Suprapubic skin (tissue), 4 donors: ENCODE measurements at regions not wholly inside any gene's neighbourhood (a gene's known extent, or its start where the extent isn't known, plus 50 kb on each side); places are given as distances from the start of the nearest gene placed in this dataset.

Source experiments
- EP300 ChIP-seq: sonication (generic); formaldehyde crosslinking; IDR thresholded peaks from one replicate; pipeline ENCODE4 v1.6.1; 2017; ENCODE audit warnings: antibody characterized with exemption
- POLR2A ChIP-seq, 2 donors: fragments of 450-650 bp; IDR thresholded peaks; one replicate each; pipeline ENCODE4 v1.6.1; 2017; ENCODE audit warnings: antibody characterized with exemption in 2 of 2, mild to moderate bottlenecking in 2 of 2, moderate library complexity in 2 of 2
- POLR2AphosphoS5 ChIP-seq, 3 donors: sonication (generic); formaldehyde crosslinking; IDR thresholded peaks; one replicate each; pipeline ENCODE4 v1.6.1; 2017; ENCODE audit warnings: antibody characterized with exemption in 3 of 3
- TF ChIP-seq, protein P1 (sequence below), 2 donors: fragments of 200-600 bp in 1 of 2; fragments of 450-650 bp in 1 of 2; sonication (generic) in 1 of 2; IDR thresholded peaks; one replicate each; pipeline ENCODE4 v1.5.1; 2016 to 2019; ENCODE audit warnings: antibody characterized with exemption in 2 of 2, mild to moderate bottlenecking in 1 of 2, moderate library complexity in 1 of 2

DNA sequence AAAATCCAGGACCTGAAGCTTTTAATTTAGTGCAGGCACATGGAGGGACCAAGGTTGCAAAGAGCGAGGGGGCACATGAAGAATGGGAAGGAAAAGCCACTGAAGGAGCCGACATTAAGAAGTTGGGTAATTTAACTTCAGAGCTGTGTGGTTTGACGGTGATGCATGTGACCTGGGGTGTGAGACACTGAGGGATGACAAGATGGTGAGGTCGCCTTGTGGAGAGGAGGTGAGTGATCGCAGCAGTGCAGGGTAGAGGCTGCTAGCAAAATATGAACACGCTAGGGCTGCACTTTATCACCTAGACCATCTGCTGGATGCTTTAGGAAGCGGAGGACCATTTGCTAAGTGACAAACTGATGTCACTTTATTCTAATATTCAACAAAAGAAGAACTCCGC, 339.0 kb upstream of the KIF2A start:
- TF ChIP-seq, protein P1, sequence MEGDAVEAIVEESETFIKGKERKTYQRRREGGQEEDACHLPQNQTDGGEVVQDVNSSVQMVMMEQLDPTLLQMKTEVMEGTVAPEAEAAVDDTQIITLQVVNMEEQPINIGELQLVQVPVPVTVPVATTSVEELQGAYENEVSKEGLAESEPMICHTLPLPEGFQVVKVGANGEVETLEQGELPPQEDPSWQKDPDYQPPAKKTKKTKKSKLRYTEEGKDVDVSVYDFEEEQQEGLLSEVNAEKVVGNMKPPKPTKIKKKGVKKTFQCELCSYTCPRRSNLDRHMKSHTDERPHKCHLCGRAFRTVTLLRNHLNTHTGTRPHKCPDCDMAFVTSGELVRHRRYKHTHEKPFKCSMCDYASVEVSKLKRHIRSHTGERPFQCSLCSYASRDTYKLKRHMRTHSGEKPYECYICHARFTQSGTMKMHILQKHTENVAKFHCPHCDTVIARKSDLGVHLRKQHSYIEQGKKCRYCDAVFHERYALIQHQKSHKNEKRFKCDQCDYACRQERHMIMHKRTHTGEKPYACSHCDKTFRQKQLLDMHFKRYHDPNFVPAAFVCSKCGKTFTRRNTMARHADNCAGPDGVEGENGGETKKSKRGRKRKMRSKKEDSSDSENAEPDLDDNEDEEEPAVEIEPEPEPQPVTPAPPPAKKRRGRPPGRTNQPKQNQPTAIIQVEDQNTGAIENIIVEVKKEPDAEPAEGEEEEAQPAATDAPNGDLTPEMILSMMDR (IDR thresholded peaks at IDR 0.05): no peak
- no peak for TF ChIP-seq POLR2A (IDR thresholded peaks at IDR 0.05)
- no peak for TF ChIP-seq EP300
- TF ChIP-seq POLR2AphosphoS5 (IDR thresholded peaks at IDR 0.05): no peak
